ENCODE measurements at regions not wholly inside any gene's neighbourhood (a gene's known extent, or its start where the extent isn't known, plus 50 kb on each side); places are given as distances from the start of the nearest gene placed in this dataset.

GRCh38 chr1:239098400-239099037 lies 287.8 kb upstream of the CHRM3 start:
- no peak for TF ChIP-seq CSRNP3 (CRISPR knock-in tag; IDR thresholded peaks at IDR 0.05)
- TF ChIP-seq GLIS3 (CRISPR knock-in tag; IDR thresholded peaks at IDR 0.05), result no peak
- TF ChIP-seq ISL1 (CRISPR knock-in tag; IDR thresholded peaks at IDR 0.05), result no peak
- TF ChIP-seq ZFP30 (CRISPR knock-in tag; IDR thresholded peaks at IDR 0.05), result no peak

All from SK-N-SH treated with all-trans-retinoic acid at 6 μM for 48 hours (cell line).